SK-N-SH (cell line): ENCODE measurements at regions not wholly inside any gene's neighbourhood (a gene's known extent, or its start where the extent isn't known, plus 50 kb on each side); places are given as distances from the start of the nearest gene placed in this dataset.

Experiments used
- CTCF ChIA-PET: fragments of 300-600, 350-600 bp; formaldehyde crosslinking; extraction: SDS; loops from one replicate; lab custom pipeline; 2021; lab: Yijun Ruan, JAX
- POLR2A ChIA-PET: fragments of 350-600 bp; sonication (Branson Sonifier 250); formaldehyde crosslinking; extraction: SDS; loops from one replicate; lab custom pipeline; 2020; ENCODE audit warnings: antibody characterized with exemption, inconsistent platforms; lab: Yijun Ruan, JAX
- DNase-seq: peaks from one replicate; pipeline ENCODE4 v3.0.0; 2012
- H2AFZ ChIP-seq: fragments of 200-600 bp; sonication (generic); 2 replicates; pipeline ENCODE4 v1.8.1; 2016; ENCODE audit warnings: antibody characterized with exemption, mild to moderate bottlenecking, low read depth
- H3F3A ChIP-seq: fragments of 200-600 bp; sonication (generic); replicated peaks from 2 replicates; pipeline ENCODE3; 2016; ENCODE audit warnings: antibody characterized with exemption, mild to moderate bottlenecking; ENCODE audit not compliant: insufficient read depth
- H3K27ac ChIP-seq, 2 experiments: fragments of 200-500 bp in 1 of 2; fragments of 200-600 bp in 1 of 2; sonication (Bioruptor generic) in 1 of 2; sonication (generic), shearing (Covaris generic) in 1 of 2; 2 replicates each; pipeline versions ENCODE4 v1.5.1 to v1.6.1; 2014 to 2016; ENCODE audit warnings: low read depth in 2 of 2, inconsistent platforms in 1 of 2, low read length in 1 of 2, mild to moderate bottlenecking in 1 of 2, mixed read lengths in 1 of 2
- H3K27me3 ChIP-seq: fragments of 200-600 bp; sonication (generic), shearing (Covaris generic); 2 replicates; pipeline ENCODE4 v1.6.1; 2016; ENCODE audit warnings: mixed run types; ENCODE audit not compliant: insufficient read depth
- H3K36me3 ChIP-seq, 2 experiments: fragments of 200-500 bp in 1 of 2; fragments of 200-600 bp in 1 of 2; sonication (Bioruptor generic) in 1 of 2; sonication (generic) in 1 of 2; replicated peaks in 1 of 2; 2 replicates each; pipeline versions ENCODE3 to v1.5.1; 2014 to 2016; ENCODE audit warnings: low read length in 1 of 2, mild to moderate bottlenecking in 1 of 2; ENCODE audit not compliant: insufficient read depth in 2 of 2, control insufficient read depth in 1 of 2
- H3K4me1 ChIP-seq, 2 experiments: fragments of 200-500 bp in 1 of 2; fragments of 200-600 bp in 1 of 2; sonication (Bioruptor generic) in 1 of 2; sonication (generic), shearing (Covaris generic) in 1 of 2; 2 replicates each; pipeline versions ENCODE4 v1.5.1 to v1.6.1; 2014 to 2016; ENCODE audit warnings: low read depth in 1 of 2, low read length in 1 of 2, mixed run types in 1 of 2; ENCODE audit not compliant: insufficient read depth in 2 of 2, control insufficient read depth in 1 of 2
- H3K4me2 ChIP-seq: fragments of 200-600 bp; sonication (generic), shearing (Covaris generic); 2 replicates; pipeline ENCODE4 v1.6.1; 2017; ENCODE audit warnings: mixed run types
- H3K4me3 ChIP-seq, 2 experiments: fragments of 200-500 bp in 1 of 2; fragments of 200-600 bp in 1 of 2; sonication (Bioruptor generic) in 1 of 2; sonication (generic), shearing (Covaris generic) in 1 of 2; 2 replicates each; pipeline versions ENCODE4 v1.5.1 to v1.8.1; 2014 to 2016; ENCODE audit warnings: low read depth in 2 of 2, inconsistent platforms in 1 of 2, low read length in 1 of 2, mild to moderate bottlenecking in 1 of 2, mixed read lengths in 1 of 2, moderate library complexity in 1 of 2
- H3K79me2 ChIP-seq: fragments of 200-600 bp; sonication (generic); 2 replicates; pipeline ENCODE4 v1.8.1; 2017; ENCODE audit warnings: mild to moderate bottlenecking; ENCODE audit not compliant: insufficient read depth
- H3K9ac ChIP-seq: fragments of 200-600 bp; sonication (generic); 2 replicates; pipeline ENCODE4 v1.6.1; 2017; ENCODE audit warnings: mixed run types
- H3K9me2 ChIP-seq: fragments of 200-600 bp; sonication (generic); 2 replicates; pipeline ENCODE4 v1.6.1; 2017; ENCODE audit warnings: mixed run types
- H3K9me3 ChIP-seq: fragments of 200-600 bp; sonication (generic); 2 replicates; pipeline ENCODE4 v1.6.1; 2017; ENCODE audit warnings: mixed run types, mild to moderate bottlenecking, moderate library complexity
- H4K20me1 ChIP-seq: fragments of 200-600 bp; sonication (generic); 2 replicates; pipeline ENCODE4 v1.6.1; 2017; ENCODE audit warnings: mild to moderate bottlenecking, mixed run types; ENCODE audit not compliant: insufficient read depth
- ELF1 ChIP-seq: IDR thresholded peaks from 2 replicates; pipeline ENCODE4 v1.4.0; 2012
- EP300 ChIP-seq, 2 experiments: IDR thresholded peaks; 2 replicates each; pipeline versions ENCODE4 v1.4.0 to v1.6.1; 2012; ENCODE audit warnings: borderline replicate concordance in 1 of 2, low read depth in 1 of 2, low read length in 1 of 2
- EZH2phosphoT487 ChIP-seq: fragments of 200-600 bp; sonication (generic); IDR thresholded peaks from 2 replicates; pipeline ENCODE4 v1.6.1; 2017; ENCODE audit warnings: low read depth, mixed run types, mild to moderate bottlenecking, antibody characterized with exemption, moderate library complexity, borderline replicate concordance
- FOSL2 ChIP-seq: IDR thresholded peaks from 2 replicates; pipeline ENCODE4 v1.4.0; 2012; ENCODE audit warnings: low read depth, mild to moderate bottlenecking, moderate library complexity, borderline replicate concordance
- FOXM1 ChIP-seq: IDR thresholded peaks from 2 replicates; pipeline ENCODE4 v1.4.0; 2012; ENCODE audit warnings: low read depth, mild to moderate bottlenecking
- GABPA ChIP-seq: IDR thresholded peaks from 2 replicates; pipeline ENCODE4 v1.4.0; 2012; ENCODE audit warnings: low read depth, mild to moderate bottlenecking
- GATA2 ChIP-seq: sonication (generic); formaldehyde crosslinking; IDR thresholded peaks from 2 replicates; pipeline ENCODE4 v1.5.0; 2020; ENCODE audit warnings: mild to moderate bottlenecking, missing genetic modification reagents
- MEF2A ChIP-seq: IDR thresholded peaks from 2 replicates; pipeline ENCODE4 v1.4.0; 2012; ENCODE audit warnings: low read depth, borderline replicate concordance
- NFIC ChIP-seq: IDR thresholded peaks from 2 replicates; pipeline ENCODE4 v1.4.0; 2012; ENCODE audit warnings: borderline replicate concordance
- POLR2AphosphoS5 ChIP-seq: IDR thresholded peaks from 2 replicates; pipeline ENCODE4 v1.6.1; 2012; ENCODE audit warnings: low read depth, low read length
- RFX5 ChIP-seq: IDR thresholded peaks from 2 replicates; pipeline ENCODE4 v1.6.1; 2012; ENCODE audit warnings: mild to moderate bottlenecking, improper control_type of control experiment, low read length
- RXRA ChIP-seq: IDR thresholded peaks from 2 replicates; pipeline ENCODE4 v1.4.0; 2012; ENCODE audit warnings: low read depth, mild to moderate bottlenecking, borderline replicate concordance
- SMC3 ChIP-seq: IDR thresholded peaks from 2 replicates; pipeline ENCODE4 v1.6.1; 2012; ENCODE audit warnings: low read depth, low read length, improper control_type of control experiment
- TAF1 ChIP-seq: IDR thresholded peaks from 2 replicates; pipeline ENCODE4 v1.6.1; 2012; ENCODE audit warnings: low read depth, mild to moderate bottlenecking, low read length, moderate library complexity, borderline replicate concordance
- YY1 ChIP-seq: IDR thresholded peaks from 2 replicates; pipeline ENCODE4 v1.4.0; 2012; ENCODE audit warnings: low read depth, mild to moderate bottlenecking
- WGBS: methylation state at CpG from one replicate; pipeline ENCODE4 v1.1.6; 2017; ENCODE audit warnings: low lambda C conversion rate; 5-methylcytosine and 5-hydroxymethylcytosine counted together
- TF ChIP-seq, protein P1 (sequence below): fragments of 200-600 bp; sonication (generic); IDR thresholded peaks from 2 replicates; pipeline ENCODE4 v1.6.1; 2017; ENCODE audit warnings: antibody characterized with exemption, mild to moderate bottlenecking, moderate library complexity
- TF ChIP-seq, protein P2 (sequence below): IDR thresholded peaks from 2 replicates; pipeline ENCODE4 v1.4.0; 2012; ENCODE audit warnings: low read depth, borderline replicate concordance
- TF ChIP-seq, protein P3 (sequence below): IDR thresholded peaks from 2 replicates; pipeline ENCODE4 v1.6.1; 2012; ENCODE audit warnings: mild to moderate bottlenecking, low read depth, low read length, moderate library complexity
- TF ChIP-seq, protein P4 (sequence below): fragments of 150-350 bp; IDR thresholded peaks from 2 replicates; pipeline ENCODE4 v1.6.1; 2017; ENCODE audit warnings: antibody characterized with exemption, low read length, low read depth, borderline replicate concordance

DNA sequence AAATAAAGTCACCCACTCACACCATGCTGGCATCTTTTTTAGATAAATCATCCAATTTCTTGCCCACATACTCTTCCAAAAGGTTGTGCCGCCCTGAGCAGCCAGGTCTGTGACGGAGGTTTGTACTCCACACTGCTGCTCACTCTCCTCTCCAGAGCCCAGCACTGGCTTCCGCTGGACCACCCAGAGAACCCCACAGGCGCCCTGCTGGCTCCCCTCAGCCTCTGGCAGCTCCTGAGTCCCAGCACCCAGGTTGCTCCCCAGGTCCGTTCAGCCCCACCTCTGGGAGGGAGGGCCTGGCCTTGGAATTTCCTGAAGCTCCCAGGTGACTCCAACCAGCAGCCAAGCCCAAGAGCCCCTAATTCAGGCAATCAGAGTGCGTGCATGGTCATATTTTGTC, 131.7 kb upstream of the CST7 start:
- Histone ChIP-seq H3K9ac (no peak overlapping the region), H4K20me1 (no peaks in the 10 kb centered on the region), H2AFZ (no peak overlapping the region), H3K79me2 (no peaks in the 10 kb centered on the region), H3K9me3 (no peaks in the 10 kb centered on the region), H3F3A (no peaks in the 10 kb centered on the region), H3K27me3 (no peaks in the 10 kb centered on the region), H3K27ac (no peak overlapping the region), H3K36me3 (no peaks in the 10 kb centered on the region), H3K4me3 (no peak overlapping the region), H3K4me1 (no peaks in the 10 kb centered on the region), H3K9me2 (no peaks in the 10 kb centered on the region), H3K4me2 (no peak overlapping the region)
- POLR2A ChIA-PET = no interaction called here
- TF ChIP-seq ELF1 (no peak), POLR2AphosphoS5 (no peak), RXRA (no peak), EP300 (IDR thresholded peaks at IDR 0.05; ENCODE audit: borderline replicate concordance in 1 of 2, low read depth in 1 of 2, low read length in 1 of 2) (no peak), RFX5 (no peak)
- TF ChIP-seq, protein P1, sequence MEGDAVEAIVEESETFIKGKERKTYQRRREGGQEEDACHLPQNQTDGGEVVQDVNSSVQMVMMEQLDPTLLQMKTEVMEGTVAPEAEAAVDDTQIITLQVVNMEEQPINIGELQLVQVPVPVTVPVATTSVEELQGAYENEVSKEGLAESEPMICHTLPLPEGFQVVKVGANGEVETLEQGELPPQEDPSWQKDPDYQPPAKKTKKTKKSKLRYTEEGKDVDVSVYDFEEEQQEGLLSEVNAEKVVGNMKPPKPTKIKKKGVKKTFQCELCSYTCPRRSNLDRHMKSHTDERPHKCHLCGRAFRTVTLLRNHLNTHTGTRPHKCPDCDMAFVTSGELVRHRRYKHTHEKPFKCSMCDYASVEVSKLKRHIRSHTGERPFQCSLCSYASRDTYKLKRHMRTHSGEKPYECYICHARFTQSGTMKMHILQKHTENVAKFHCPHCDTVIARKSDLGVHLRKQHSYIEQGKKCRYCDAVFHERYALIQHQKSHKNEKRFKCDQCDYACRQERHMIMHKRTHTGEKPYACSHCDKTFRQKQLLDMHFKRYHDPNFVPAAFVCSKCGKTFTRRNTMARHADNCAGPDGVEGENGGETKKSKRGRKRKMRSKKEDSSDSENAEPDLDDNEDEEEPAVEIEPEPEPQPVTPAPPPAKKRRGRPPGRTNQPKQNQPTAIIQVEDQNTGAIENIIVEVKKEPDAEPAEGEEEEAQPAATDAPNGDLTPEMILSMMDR = no peak
- no peak for DNase-seq
- CTCF ChIA-PET = no interaction called here
- 29% methylated on average over 5 of the region's 6 CpGs for WGBS

DNA sequence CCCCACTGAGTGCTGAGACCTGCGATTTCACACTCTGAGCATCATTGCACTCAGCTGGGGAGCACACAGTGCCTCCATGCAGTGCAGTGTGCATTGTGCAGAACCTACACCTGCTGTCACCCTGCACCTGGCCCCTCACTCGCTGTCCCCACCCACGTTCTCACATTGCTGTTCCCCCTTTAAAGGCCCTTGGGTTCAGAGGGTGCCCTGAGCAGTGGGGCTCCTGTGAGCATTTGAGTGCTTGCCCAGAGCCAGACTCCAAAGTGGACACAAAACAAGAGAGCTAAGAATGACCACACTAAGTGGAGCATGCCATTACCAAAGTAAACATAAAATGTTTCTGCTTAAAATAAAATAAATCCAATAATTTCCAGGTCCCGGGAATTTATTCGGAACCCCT, 131.0 kb upstream of the CST7 start:
- POLR2A ChIA-PET = no interaction called here

More for the DNA sequence above, 131.0 kb upstream of the CST7 start:
- no peak for DNase-seq
- no peaks in the 10 kb centered on the region for H3F3A ChIP-seq
- WGBS = 27% methylated on average over 5 of the region's 5 CpGs
- TF ChIP-seq FOXM1 (no peak), GABPA (no peak), TAF1 (no peak), MEF2A (no peak), NFIC (no peak), POLR2AphosphoS5 (no peak), SMC3 (no peak), FOSL2 (no peak), YY1 (no peak), RFX5 (no peak), GATA2 (no peak), EZH2phosphoT487 (no peak), ELF1 (no peak), EP300 (IDR thresholded peaks at IDR 0.05; ENCODE audit: borderline replicate concordance in 1 of 2, low read depth in 1 of 2, low read length in 1 of 2) (no peak)
- TF ChIP-seq, protein P2, sequence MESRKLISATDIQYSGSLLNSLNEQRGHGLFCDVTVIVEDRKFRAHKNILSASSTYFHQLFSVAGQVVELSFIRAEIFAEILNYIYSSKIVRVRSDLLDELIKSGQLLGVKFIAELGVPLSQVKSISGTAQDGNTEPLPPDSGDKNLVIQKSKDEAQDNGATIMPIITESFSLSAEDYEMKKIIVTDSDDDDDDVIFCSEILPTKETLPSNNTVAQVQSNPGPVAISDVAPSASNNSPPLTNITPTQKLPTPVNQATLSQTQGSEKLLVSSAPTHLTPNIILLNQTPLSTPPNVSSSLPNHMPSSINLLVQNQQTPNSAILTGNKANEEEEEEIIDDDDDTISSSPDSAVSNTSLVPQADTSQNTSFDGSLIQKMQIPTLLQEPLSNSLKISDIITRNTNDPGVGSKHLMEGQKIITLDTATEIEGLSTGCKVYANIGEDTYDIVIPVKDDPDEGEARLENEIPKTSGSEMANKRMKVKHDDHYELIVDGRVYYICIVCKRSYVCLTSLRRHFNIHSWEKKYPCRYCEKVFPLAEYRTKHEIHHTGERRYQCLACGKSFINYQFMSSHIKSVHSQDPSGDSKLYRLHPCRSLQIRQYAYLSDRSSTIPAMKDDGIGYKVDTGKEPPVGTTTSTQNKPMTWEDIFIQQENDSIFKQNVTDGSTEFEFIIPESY = no peak
- TF ChIP-seq, protein P3, sequence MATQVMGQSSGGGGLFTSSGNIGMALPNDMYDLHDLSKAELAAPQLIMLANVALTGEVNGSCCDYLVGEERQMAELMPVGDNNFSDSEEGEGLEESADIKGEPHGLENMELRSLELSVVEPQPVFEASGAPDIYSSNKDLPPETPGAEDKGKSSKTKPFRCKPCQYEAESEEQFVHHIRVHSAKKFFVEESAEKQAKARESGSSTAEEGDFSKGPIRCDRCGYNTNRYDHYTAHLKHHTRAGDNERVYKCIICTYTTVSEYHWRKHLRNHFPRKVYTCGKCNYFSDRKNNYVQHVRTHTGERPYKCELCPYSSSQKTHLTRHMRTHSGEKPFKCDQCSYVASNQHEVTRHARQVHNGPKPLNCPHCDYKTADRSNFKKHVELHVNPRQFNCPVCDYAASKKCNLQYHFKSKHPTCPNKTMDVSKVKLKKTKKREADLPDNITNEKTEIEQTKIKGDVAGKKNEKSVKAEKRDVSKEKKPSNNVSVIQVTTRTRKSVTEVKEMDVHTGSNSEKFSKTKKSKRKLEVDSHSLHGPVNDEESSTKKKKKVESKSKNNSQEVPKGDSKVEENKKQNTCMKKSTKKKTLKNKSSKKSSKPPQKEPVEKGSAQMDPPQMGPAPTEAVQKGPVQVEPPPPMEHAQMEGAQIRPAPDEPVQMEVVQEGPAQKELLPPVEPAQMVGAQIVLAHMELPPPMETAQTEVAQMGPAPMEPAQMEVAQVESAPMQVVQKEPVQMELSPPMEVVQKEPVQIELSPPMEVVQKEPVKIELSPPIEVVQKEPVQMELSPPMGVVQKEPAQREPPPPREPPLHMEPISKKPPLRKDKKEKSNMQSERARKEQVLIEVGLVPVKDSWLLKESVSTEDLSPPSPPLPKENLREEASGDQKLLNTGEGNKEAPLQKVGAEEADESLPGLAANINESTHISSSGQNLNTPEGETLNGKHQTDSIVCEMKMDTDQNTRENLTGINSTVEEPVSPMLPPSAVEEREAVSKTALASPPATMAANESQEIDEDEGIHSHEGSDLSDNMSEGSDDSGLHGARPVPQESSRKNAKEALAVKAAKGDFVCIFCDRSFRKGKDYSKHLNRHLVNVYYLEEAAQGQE = no peak
- TF ChIP-seq, protein P4, sequence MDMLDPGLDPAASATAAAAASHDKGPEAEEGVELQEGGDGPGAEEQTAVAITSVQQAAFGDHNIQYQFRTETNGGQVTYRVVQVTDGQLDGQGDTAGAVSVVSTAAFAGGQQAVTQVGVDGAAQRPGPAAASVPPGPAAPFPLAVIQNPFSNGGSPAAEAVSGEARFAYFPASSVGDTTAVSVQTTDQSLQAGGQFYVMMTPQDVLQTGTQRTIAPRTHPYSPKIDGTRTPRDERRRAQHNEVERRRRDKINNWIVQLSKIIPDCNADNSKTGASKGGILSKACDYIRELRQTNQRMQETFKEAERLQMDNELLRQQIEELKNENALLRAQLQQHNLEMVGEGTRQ = no peak
- H3K27ac ChIP-seq = no peak overlapping the region
- H3K4me3 ChIP-seq = no peak overlapping the region
- no peaks in the 10 kb centered on the region for H3K4me1 ChIP-seq
- H2AFZ ChIP-seq = no peak overlapping the region
- H3K9me2 ChIP-seq = no peaks in the 10 kb centered on the region
- H3K4me2 ChIP-seq = no peak overlapping the region
- H3K27me3 ChIP-seq = no peaks in the 10 kb centered on the region
- H4K20me1 ChIP-seq = no peaks in the 10 kb centered on the region
- no peaks in the 10 kb centered on the region for H3K36me3 ChIP-seq
- CTCF ChIA-PET = no interaction called here
- H3K79me2 ChIP-seq = no peaks in the 10 kb centered on the region
- H3K9me3 ChIP-seq = no peaks in the 10 kb centered on the region
- no peak overlapping the region for H3K9ac ChIP-seq
